Amygdala (tissue), 56 donors: ENCODE measurements at regions not wholly inside any gene's neighbourhood (a gene's known extent, or its start where the extent isn't known, plus 50 kb on each side); places are given as distances from the start of the nearest gene placed in this dataset.

Source experiments
- DNase-seq, 56 donors: peaks; one replicate each; lab custom pipeline; 2025; lab: John Stamatoyannopoulos, UW

- DNase-seq, result peak in 2 of 56 donors; percentile 5 to 8
These were observed 143.5 kb downstream of the CARTPT start for GRCh38 chr5:71862507-71863060.

GRCh38 chr5:71864730-71865601, 145.9 kb downstream of the CARTPT start:
- peak in 29 of 56 donors; percentile 1 to 71 (median 17) for DNase-seq

- DNase-seq, result peak in 1 of 56 donors; percentile 26
These were observed 146.7 kb downstream of the CARTPT start for GRCh38 chr5:71865665-71866320.

GRCh38 chr5:71872311-71872864, 153.3 kb downstream of the CARTPT start:
- DNase-seq, result no peak

- no peak for DNase-seq
These were observed 154.1 kb downstream of the CARTPT start for GRCh38 chr5:71873191-71873591.

GRCh38 chr5:71874521-71874920, 155.4 kb downstream of the CARTPT start:
- no peak for DNase-seq

- DNase-seq, result no peak
These were observed 158.4 kb downstream of the CARTPT start for GRCh38 chr5:71877511-71877910.

- no peak for DNase-seq
These were observed 161.5 kb downstream of the CARTPT start for GRCh38 chr5:71880536-71880935.

GRCh38 chr5:71882826-71883741, 164.0 kb downstream of the CARTPT start:
- DNase-seq, result no peak

- no peak for DNase-seq
These were observed 164.6 kb downstream of the CARTPT start for GRCh38 chr5:71883742-71884103.

GRCh38 chr5:71884926-71885325, 165.9 kb downstream of the CARTPT start:
- no peak for DNase-seq

GRCh38 chr5:71886406-71886805, 167.3 kb downstream of the CARTPT start:
- DNase-seq, result no peak

GRCh38 chr5:71887680-71888079, 168.6 kb downstream of the CARTPT start:
- no peak for DNase-seq

GRCh38 chr5:71891406-71891805, 172.3 kb downstream of the CARTPT start:
- DNase-seq, result no peak

- DNase-seq, result no peak
These were observed 172.8 kb downstream of the CARTPT start for GRCh38 chr5:71891856-71892255.

GRCh38 chr5:71892641-71893365, 173.7 kb downstream of the CARTPT start:
- no peak for DNase-seq

- DNase-seq, result no peak
These were observed 174.4 kb downstream of the CARTPT start for GRCh38 chr5:71893451-71893850.

- no peak for DNase-seq
These were observed 175.0 kb downstream of the CARTPT start for GRCh38 chr5:71894091-71894490.

- DNase-seq, result no peak
These were observed 176.5 kb downstream of the CARTPT start for GRCh38 chr5:71895546-71895945.
